ENCODE measurements at regions not wholly inside any gene's neighbourhood (a gene's known extent, or its start where the extent isn't known, plus 50 kb on each side); places are given as distances from the start of the nearest gene placed in this dataset.
"Not testable (repeated sequence)": the region's sequence is repeated elsewhere in the genome, so short reads cannot be mapped to it uniquely, and the experiment has no call there.

- Histone ChIP-seq H3K9me3 (no peaks in the 10 kb centered on the region), H3K4me1 (no peaks in the 10 kb centered on the region), H3K27me3 (no peaks in the 10 kb centered on the region), H3K27ac (no peak overlapping the region), H3K4me3 (replicated peaks in 1 of 3) (no peak overlapping the region), H3K36me3 (no peaks in the 10 kb centered on the region)
- intact Hi-C loops (cut with DNase I) = no loop called here
- no peak for DNase-seq
- WGBS, 2 donors = 89 to 90% methylated on average over 7 of the region's 7 CpGs
- TF ChIP-seq CTCF (IDR thresholded peaks at IDR 0.05) = no peak
- TF ChIP-seq POLR2A (IDR thresholded peaks at IDR 0.05) = no peak
Measured at GRCh38 chr5:6286404-6286803, 91.9 kb downstream of the MED10 start.

- H3K9me3 ChIP-seq; H3K27ac ChIP-seq; DNase-seq; intact Hi-C loops (cut with DNase I); H3K4me1 ChIP-seq; H3K4me3 ChIP-seq (replicated peaks in 1 of 3); H3K27me3 ChIP-seq; H3K36me3 ChIP-seq: not testable (repeated sequence)
Measured at GRCh38 chr5:6284491-6284890, 93.9 kb downstream of the MED10 start.

GRCh38 chr5:6282352-6282751 lies 96.0 kb downstream of the MED10 start:
- no peak for DNase-seq
- Histone ChIP-seq H3K4me1 (no peaks in the 10 kb centered on the region), H3K36me3 (no peaks in the 10 kb centered on the region), H3K27ac (no peak overlapping the region), H3K27me3 (no peaks in the 10 kb centered on the region), H3K9me3 (no peaks in the 10 kb centered on the region), H3K4me3 (replicated peaks in 1 of 3) (no peak overlapping the region)
- intact Hi-C loops (cut with DNase I) = no loop called here
- 79 to 89% methylated on average over 1 of the region's 1 CpG for WGBS, 2 donors
- TF ChIP-seq POLR2A (IDR thresholded peaks at IDR 0.05) = no peak
- TF ChIP-seq CTCF (IDR thresholded peaks at IDR 0.05) = no peak

GRCh38 chr5:6281818-6282217 lies 96.5 kb downstream of the MED10 start:
- Histone ChIP-seq H3K4me3 (replicated peaks in 1 of 3) (no peak overlapping the region), H3K27ac (no peak overlapping the region), H3K4me1 (no peaks in the 10 kb centered on the region), H3K9me3 (no peaks in the 10 kb centered on the region), H3K36me3 (no peaks in the 10 kb centered on the region), H3K27me3 (no peaks in the 10 kb centered on the region)
- WGBS, 2 donors = 41 to 45% methylated on average over 4 of the region's 4 CpGs
- TF ChIP-seq CTCF (IDR thresholded peaks at IDR 0.05) = no peak
- no peak for TF ChIP-seq POLR2A (IDR thresholded peaks at IDR 0.05)
- no peak for DNase-seq
- intact Hi-C loops (cut with DNase I) = no loop called here

GRCh38 chr5:6280425-6281100 lies 97.8 kb downstream of the MED10 start:
- Histone ChIP-seq H3K36me3 (no peaks in the 10 kb centered on the region), H3K27me3 (no peaks in the 10 kb centered on the region), H3K4me1 (no peaks in the 10 kb centered on the region), H3K9me3 (no peaks in the 10 kb centered on the region), H3K27ac (no peak overlapping the region), H3K4me3 (replicated peaks in 1 of 3) (no peak overlapping the region)
- 76 to 79% methylated on average over 6 of the region's 6 CpGs for WGBS, 2 donors
- intact Hi-C loops (cut with DNase I) = no loop called here
- TF ChIP-seq CTCF (IDR thresholded peaks at IDR 0.05) = no peak
- DNase-seq = no peak

- DNase-seq = no peak
- 75 to 86% methylated on average over 5 of the region's 5 CpGs for WGBS, 2 donors
- Histone ChIP-seq H3K36me3 (no peaks in the 10 kb centered on the region), H3K9me3 (no peaks in the 10 kb centered on the region), H3K4me1 (no peaks in the 10 kb centered on the region), H3K27ac (no peak overlapping the region), H3K4me3 (replicated peaks in 1 of 3) (no peak overlapping the region), H3K27me3 (no peaks in the 10 kb centered on the region)
- intact Hi-C loops (cut with DNase I) = no loop called here
- TF ChIP-seq CTCF (IDR thresholded peaks at IDR 0.05) (no peak), POLR2A (IDR thresholded peaks at IDR 0.05) (no peak)
Measured at GRCh38 chr5:6279607-6280006, 98.7 kb downstream of the MED10 start.

Data from thyroid gland (tissue), 4 donors.